Hematopoietic multipotent progenitor cell treated with erythropoietin and hydrocortisone succinate and interleukin-3 and kit ligand, for 6 days (in vitro differentiated cells): ENCODE measurements at regions not wholly inside any gene's neighbourhood (a gene's known extent, or its start where the extent isn't known, plus 50 kb on each side); places are given as distances from the start of the nearest gene placed in this dataset.
"Not testable (repeated sequence)": the region's sequence is repeated elsewhere in the genome, so short reads cannot be mapped to it uniquely, and the experiment has no call there.

ENCODE experiments used
- DNase-seq: peaks from one replicate; pipeline ENCODE4 v3.0.0-alpha.2; 2015

GRCh38 chr13:83825676-83826075 is 56.6 kb downstream of the SLITRK1 start:
- no peak for DNase-seq

GRCh38 chr13:83824560-83824959 is 57.7 kb downstream of the SLITRK1 start:
- no peak for DNase-seq

GRCh38 chr13:83824120-83824519 is 58.2 kb downstream of the SLITRK1 start:
- no peak for DNase-seq

- DNase-seq, result no peak
Measured at GRCh38 chr13:83819611-83820010, 62.7 kb downstream of the SLITRK1 start.

- DNase-seq, result no peak
Measured at GRCh38 chr13:83819156-83819555, 63.1 kb downstream of the SLITRK1 start.

GRCh38 chr13:83816081-83816480 is 66.2 kb downstream of the SLITRK1 start:
- no peak for DNase-seq

- no peak for DNase-seq
Measured at GRCh38 chr13:83815598-83815997, 66.7 kb downstream of the SLITRK1 start.

- no peak for DNase-seq
Measured at GRCh38 chr13:83810136-83810535, 72.1 kb downstream of the SLITRK1 start.

GRCh38 chr13:83804356-83804962 is 77.8 kb downstream of the SLITRK1 start:
- DNase-seq, result no peak

- no peak for DNase-seq
Measured at GRCh38 chr13:83798731-83799130, 83.5 kb downstream of the SLITRK1 start.

GRCh38 chr13:83796364-83796763 is 85.9 kb downstream of the SLITRK1 start:
- no peak for DNase-seq

GRCh38 chr13:83794583-83794982 is 87.7 kb downstream of the SLITRK1 start:
- no peak for DNase-seq

GRCh38 chr13:83780227-83780626 is 102.0 kb downstream of the SLITRK1 start:
- DNase-seq, result peak; percentile 56

GRCh38 chr13:83773961-83774360 is 108.3 kb downstream of the SLITRK1 start:
- DNase-seq, result no peak

- DNase-seq, result no peak
Measured at GRCh38 chr13:83765796-83766195, 116.5 kb downstream of the SLITRK1 start.

- DNase-seq, result no peak
Measured at GRCh38 chr13:83761631-83762030, 120.6 kb downstream of the SLITRK1 start.

- not testable (repeated sequence) for DNase-seq
Measured at GRCh38 chr13:83755210-83755609, 127.1 kb downstream of the SLITRK1 start.

GRCh38 chr13:83753912-83754624 is 128.2 kb downstream of the SLITRK1 start:
- no peak for DNase-seq

- DNase-seq, result no peak
Measured at GRCh38 chr13:83752141-83752540, 130.1 kb downstream of the SLITRK1 start.

- no peak for DNase-seq
Measured at GRCh38 chr13:83740622-83741021, 141.7 kb downstream of the SLITRK1 start.

GRCh38 chr13:83738407-83738806 is 143.9 kb downstream of the SLITRK1 start:
- no peak for DNase-seq

GRCh38 chr13:83733293-83733692 is 149.0 kb downstream of the SLITRK1 start:
- DNase-seq, result no peak

- DNase-seq, result no peak
Measured at GRCh38 chr13:83732755-83733154, 149.5 kb downstream of the SLITRK1 start.

GRCh38 chr13:83731113-83731512 is 151.2 kb downstream of the SLITRK1 start:
- no peak for DNase-seq

- no peak for DNase-seq
Measured at GRCh38 chr13:83730674-83731073, 151.6 kb downstream of the SLITRK1 start.
